Progenitor cell of endocrine pancreas (in vitro differentiated cells): ENCODE measurements at regions not wholly inside any gene's neighbourhood (a gene's known extent, or its start where the extent isn't known, plus 50 kb on each side); places are given as distances from the start of the nearest gene placed in this dataset.

Experiments used
- DNase-seq: peaks from one replicate; pipeline ENCODE4 v3.0.0; 2021; ENCODE audit warnings: low spot score; ENCODE audit not compliant: unreplicated experiment
- H3K27ac Mint-ChIP-seq: 2 replicates; pipeline ENCODE4 v1.8.0; 2021; ENCODE audit warnings: mild to moderate bottlenecking, moderate library complexity, mixed read lengths
- H3K27me3 Mint-ChIP-seq: 2 replicates; pipeline ENCODE4 v1.8.0; 2021; ENCODE audit warnings: mixed read lengths
- H3K36me3 Mint-ChIP-seq: 2 replicates; pipeline ENCODE4 v1.8.0; 2022; ENCODE audit warnings: mixed read lengths; ENCODE audit not compliant: insufficient read depth
- H3K4me1 Mint-ChIP-seq: 2 replicates; pipeline ENCODE4 v1.8.0; 2021; ENCODE audit warnings: low read depth, mixed read lengths
- H3K4me3 Mint-ChIP-seq: 2 replicates; pipeline ENCODE4 v1.8.0; 2021; ENCODE audit warnings: low read depth, mild to moderate bottlenecking, moderate library complexity, mixed read lengths
- H3K9me3 Mint-ChIP-seq: 2 replicates; pipeline ENCODE4 v1.8.0; 2021; ENCODE audit warnings: low read depth, mixed read lengths
- CTCF ChIP-seq: fragments of 200-600 bp; sonication (generic); IDR thresholded peaks from one replicate; pipeline ENCODE4 v1.5.0; 2021; ENCODE audit warnings: antibody characterized with exemption, mild to moderate bottlenecking; ENCODE audit not compliant: unreplicated experiment

GRCh38 chr16:66291833-66292232, 74.7 kb upstream of the CDH5 start:
- H3K4me3 Mint-ChIP-seq = no peak overlapping the region
- peaks cover 31% of the 10 kb centered on the region for H3K27me3 Mint-ChIP-seq
- no peak for TF ChIP-seq CTCF
- H3K9me3 Mint-ChIP-seq = no peaks in the 10 kb centered on the region
- H3K36me3 Mint-ChIP-seq = no peaks in the 10 kb centered on the region
- no peaks in the 10 kb centered on the region for H3K4me1 Mint-ChIP-seq
- no peak overlapping the region for H3K27ac Mint-ChIP-seq
- DNase-seq = no peak

GRCh38 chr16:66290431-66290830, 76.1 kb upstream of the CDH5 start:
- no peak for DNase-seq
- Mint-ChIP-seq H3K9me3 (no peaks in the 10 kb centered on the region), H3K36me3 (no peaks in the 10 kb centered on the region), H3K4me1 (no peaks in the 10 kb centered on the region), H3K27ac (no peak overlapping the region), H3K27me3 (peaks cover 27% of the 10 kb centered on the region), H3K4me3 (no peak overlapping the region)
- TF ChIP-seq CTCF = no peak

GRCh38 chr16:66289986-66290385, 76.5 kb upstream of the CDH5 start:
- Mint-ChIP-seq H3K36me3 (no peaks in the 10 kb centered on the region), H3K4me1 (no peaks in the 10 kb centered on the region), H3K9me3 (no peaks in the 10 kb centered on the region), H3K27me3 (peaks cover 25% of the 10 kb centered on the region), H3K27ac (no peak overlapping the region), H3K4me3 (no peak overlapping the region)
- no peak for TF ChIP-seq CTCF
- no peak for DNase-seq

- no peaks in the 10 kb centered on the region for H3K36me3 Mint-ChIP-seq
- H3K27me3 Mint-ChIP-seq = peaks cover 20% of the 10 kb centered on the region
- no peak for TF ChIP-seq CTCF
- H3K4me1 Mint-ChIP-seq = no peaks in the 10 kb centered on the region
- no peak for DNase-seq
- H3K9me3 Mint-ChIP-seq = no peaks in the 10 kb centered on the region
- H3K4me3 Mint-ChIP-seq = no peak overlapping the region
- no peak overlapping the region for H3K27ac Mint-ChIP-seq
These were observed 77.3 kb upstream of the CDH5 start for GRCh38 chr16:66289051-66289680.

- H3K4me3 Mint-ChIP-seq = no peak overlapping the region
These were observed 78.6 kb upstream of the CDH5 start for GRCh38 chr16:66287926-66288325.

More at GRCh38 chr16:66287926-66288325, 78.6 kb upstream of the CDH5 start:
- Mint-ChIP-seq H3K9me3 (no peaks in the 10 kb centered on the region), H3K4me1 (no peaks in the 10 kb centered on the region), H3K36me3 (no peaks in the 10 kb centered on the region), H3K27ac (no peak overlapping the region), H3K27me3 (peaks cover 8% of the 10 kb centered on the region)
- DNase-seq = no peak
- no peak for TF ChIP-seq CTCF
